ENCODE measurements at regions not wholly inside any gene's neighbourhood (a gene's known extent, or its start where the extent isn't known, plus 50 kb on each side); places are given as distances from the start of the nearest gene placed in this dataset.

GRCh38 chr6:71204741-71205140 lies 83.9 kb upstream of the OGFRL1 start:
- TF ChIP-seq CTCF (IDR thresholded peaks at IDR 0.05) (no peak), POLR2A (IDR thresholded peaks at IDR 0.05) (no peak)

Data from body of pancreas (tissue), 4 donors.